K562 (cell line): ENCODE measurements at regions not wholly inside any gene's neighbourhood (a gene's known extent, or its start where the extent isn't known, plus 50 kb on each side); places are given as distances from the start of the nearest gene placed in this dataset.

Experiments used
- ARID4B ChIP-seq: sonication (generic); formaldehyde crosslinking; IDR thresholded peaks from 2 replicates; pipeline ENCODE4 v1.8.0; 2022; ENCODE audit warnings: mild to moderate bottlenecking, missing genetic modification reagents
- CUX1 ChIP-seq: fragments of 200-800 bp; sonication (Bioruptor generic); IDR thresholded peaks from 2 replicates; pipeline ENCODE4 v1.6.1; 2016; ENCODE audit warnings: missing genetic modification characterization, missing compliant biosample characterization
- FOXP1 ChIP-seq: sonication (generic); formaldehyde crosslinking; IDR thresholded peaks from 2 replicates; pipeline ENCODE4 v1.8.0; 2022; ENCODE audit warnings: mild to moderate bottlenecking, missing genetic modification reagents
- FUS ChIP-seq: fragments of 200-400 bp; formaldehyde crosslinking; optimal IDR thresholded peaks from 2 replicates; pipeline ENCODE3; 2017; ENCODE audit warnings: low read depth, low read length
- GATAD2B ChIP-seq: fragments of 450-650 bp; IDR thresholded peaks from 2 replicates; pipeline ENCODE4 v1.6.1; 2017; ENCODE audit warnings: mild to moderate bottlenecking, borderline replicate concordance
- HMBOX1 ChIP-seq: sonication (generic); IDR thresholded peaks from 2 replicates; pipeline ENCODE4 v1.6.1; 2016
- SP2 ChIP-seq: IDR thresholded peaks from 2 replicates; pipeline ENCODE4 v1.6.1; 2011; ENCODE audit warnings: mild to moderate bottlenecking, low read depth, low read length, moderate library complexity; ENCODE audit not compliant: poor library complexity, severe bottlenecking; ENCODE audit errors: extremely low read depth
- TAF1 ChIP-seq: IDR thresholded peaks from 2 replicates; pipeline ENCODE4 v1.6.1; 2011; ENCODE audit warnings: mild to moderate bottlenecking, low read length, moderate library complexity; ENCODE audit not compliant: insufficient read depth, control insufficient read depth, severe bottlenecking; ENCODE audit errors: extremely low read depth
- TAL1 ChIP-seq: fragments of 450-650 bp; IDR thresholded peaks from 2 replicates; pipeline ENCODE4 v1.6.1; 2016; ENCODE audit warnings: mild to moderate bottlenecking
- ZFP91 ChIP-seq: sonication (generic); formaldehyde crosslinking; IDR thresholded peaks from 2 replicates; pipeline ENCODE4 v1.8.0; 2022; ENCODE audit warnings: mild to moderate bottlenecking, missing genetic modification reagents
- ZNF277 ChIP-seq: fragments of 250-450 bp; sonication (Bioruptor Pico); IDR thresholded peaks from 2 replicates; pipeline ENCODE4 v1.8.0; 2022; ENCODE audit warnings: inconsistent platforms, mild to moderate bottlenecking, moderate library complexity, borderline replicate concordance
- ZNF280A ChIP-seq: fragments of 450-650 bp; IDR thresholded peaks from 2 replicates; pipeline ENCODE4 v1.6.1; 2018; ENCODE audit warnings: mild to moderate bottlenecking, low read depth; ENCODE audit not compliant: partially characterized antibody

GRCh38 chr3:128546646-128547045 is 53.6 kb upstream of the GATA2 start (continued):
- TF ChIP-seq ARID4B = 0 out of 2 replicates have a peak, but pooled peaks have one; percentile 25
- no peak for TF ChIP-seq ZNF280A
- TF ChIP-seq FUS = no peak
- TF ChIP-seq FOXP1 (CRISPR knock-in tag) = no peak
- no peak for TF ChIP-seq GATAD2B
- TF ChIP-seq HMBOX1 = 0 out of 2 replicates have a peak, but pooled peaks have one; percentile 17
- TF ChIP-seq ZNF277 (CRISPR knock-in tag) = no peak
- TF ChIP-seq ZFP91 (CRISPR knock-in tag) = no peak
- TF ChIP-seq TAL1 = no peak
- TF ChIP-seq SP2 = no peak
- TF ChIP-seq CUX1 (CRISPR knock-in tag) = no peak
- TF ChIP-seq TAF1 = no peak
